ENCODE measurements at regions not wholly inside any gene's neighbourhood (a gene's known extent, or its start where the extent isn't known, plus 50 kb on each side); places are given as distances from the start of the nearest gene placed in this dataset.

DNA sequence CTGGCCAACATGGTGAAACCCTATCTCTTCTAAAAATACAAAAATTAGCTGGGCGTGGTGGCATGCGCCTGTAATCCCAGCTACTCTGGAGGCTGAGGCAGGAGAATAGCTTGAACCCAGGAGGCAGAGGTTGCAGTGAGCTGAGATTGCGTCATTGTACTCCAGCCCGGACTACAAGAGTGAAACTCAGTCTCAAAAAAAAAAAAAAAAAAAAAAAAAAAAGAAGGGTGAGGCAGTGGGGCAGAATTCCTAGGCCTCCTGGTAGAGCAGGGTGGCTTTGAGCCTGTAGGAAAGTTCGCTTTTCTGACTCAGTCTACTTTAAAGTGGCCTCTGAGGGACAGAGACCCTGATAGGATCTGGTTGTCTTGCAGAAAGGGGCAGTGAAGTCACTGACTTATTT lies 60.8 kb upstream of the GTF3A start:
- intact Hi-C loops (cut with micrococcal nuclease) = loop anchor here (2.0 kb wide), 1 partner anchor 169 kb away; no protein-coding TSS in a partner anchor

DNA sequence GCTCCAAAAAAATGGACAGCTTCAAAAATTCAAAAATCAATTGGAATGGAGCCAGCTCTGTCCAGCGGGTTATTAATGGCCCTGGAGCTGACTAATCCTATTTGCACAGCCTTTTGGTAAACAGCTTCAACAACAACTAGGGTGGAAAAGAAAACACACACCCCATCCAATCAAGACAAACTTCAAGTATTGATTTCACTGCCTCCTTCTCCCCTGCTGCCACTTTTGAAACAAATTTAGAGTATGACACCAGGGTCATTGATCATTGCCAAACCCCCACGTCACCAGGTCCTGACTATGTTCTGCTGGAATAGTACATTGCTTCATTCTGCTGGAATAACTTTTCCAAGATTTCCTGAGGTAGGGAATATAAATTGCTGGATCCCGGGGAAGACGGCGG lies 56.8 kb upstream of the GTF3A start:
- intact Hi-C loops (cut with micrococcal nuclease) = no loop called here

DNA sequence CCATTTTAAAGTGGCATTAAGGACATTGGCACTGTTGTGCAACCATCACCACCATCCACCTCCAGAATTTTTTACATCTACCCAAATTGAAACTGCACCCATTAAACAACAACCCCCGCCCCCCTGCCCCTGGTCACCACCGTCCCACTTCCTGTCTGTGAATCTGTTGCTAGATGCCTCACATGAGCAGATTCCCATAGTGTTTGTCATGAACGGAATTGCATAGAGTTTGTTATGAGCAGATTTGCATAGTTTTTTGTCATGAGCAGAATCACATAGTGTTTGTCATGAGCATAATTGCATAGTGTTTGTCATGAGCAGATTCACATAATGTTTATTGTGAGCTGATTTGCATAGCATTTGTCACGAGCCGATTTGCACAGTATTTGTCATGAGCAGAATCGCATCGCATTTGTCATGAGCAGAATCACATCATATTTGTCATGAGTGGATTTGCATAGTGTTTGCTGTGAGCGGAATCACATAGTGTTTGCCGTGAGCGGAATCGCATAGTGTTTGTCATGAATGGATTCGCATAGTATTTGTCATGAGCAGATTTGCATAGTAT lies 54.0 kb upstream of the GTF3A start:
- intact Hi-C loops (cut with micrococcal nuclease) = loop anchor here (5.0 kb wide), 1 partner anchor 897 kb away; no protein-coding TSS in a partner anchor

DNA sequence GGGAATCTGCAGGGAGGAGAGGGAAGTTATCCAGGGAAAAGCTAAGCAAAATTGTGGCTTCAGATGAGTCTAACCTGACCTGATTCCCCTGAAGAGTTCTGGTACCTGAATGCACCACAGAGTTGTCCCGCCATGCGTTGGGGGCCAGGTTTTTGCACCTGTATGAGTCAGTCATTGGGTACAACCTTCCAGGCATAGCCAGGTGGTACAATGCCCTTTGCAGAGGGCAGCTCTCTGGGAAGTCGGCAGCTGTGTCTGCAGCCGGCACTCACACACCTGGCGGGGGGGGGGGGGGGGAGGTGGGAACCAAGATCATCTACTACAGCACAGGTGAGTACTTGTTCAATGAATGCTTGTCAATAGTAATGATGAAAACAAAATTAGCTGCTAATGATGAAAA lies 52.5 kb upstream of the GTF3A start:
- intact Hi-C loops (cut with micrococcal nuclease) = loop anchor here (5.0 kb wide), 1 partner anchor 895 kb away; no protein-coding TSS in a partner anchor

DNA sequence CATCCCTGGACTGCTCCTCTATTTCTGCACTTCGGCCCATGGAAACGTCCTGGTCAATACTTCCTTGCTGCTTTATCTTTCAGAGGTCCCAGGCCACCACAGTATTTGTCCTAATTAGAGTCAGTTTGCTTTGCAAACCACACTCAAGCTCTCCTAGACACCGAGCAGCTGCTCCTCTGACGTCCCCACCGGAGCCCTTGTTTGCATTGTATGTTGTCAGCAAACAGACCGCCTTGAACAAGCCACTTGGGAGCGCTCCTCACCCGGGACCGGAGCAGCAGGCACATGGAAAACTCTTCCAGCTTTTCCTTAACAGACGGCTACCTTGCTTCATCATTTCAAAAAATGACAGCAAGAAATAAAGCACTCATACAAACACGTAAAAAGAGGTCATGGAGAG lies 51.5 kb upstream of the GTF3A start:
- intact Hi-C loops (cut with micrococcal nuclease) = loop anchor here (5.0 kb wide), 1 partner anchor 894 kb away; no protein-coding TSS in a partner anchor

DNA sequence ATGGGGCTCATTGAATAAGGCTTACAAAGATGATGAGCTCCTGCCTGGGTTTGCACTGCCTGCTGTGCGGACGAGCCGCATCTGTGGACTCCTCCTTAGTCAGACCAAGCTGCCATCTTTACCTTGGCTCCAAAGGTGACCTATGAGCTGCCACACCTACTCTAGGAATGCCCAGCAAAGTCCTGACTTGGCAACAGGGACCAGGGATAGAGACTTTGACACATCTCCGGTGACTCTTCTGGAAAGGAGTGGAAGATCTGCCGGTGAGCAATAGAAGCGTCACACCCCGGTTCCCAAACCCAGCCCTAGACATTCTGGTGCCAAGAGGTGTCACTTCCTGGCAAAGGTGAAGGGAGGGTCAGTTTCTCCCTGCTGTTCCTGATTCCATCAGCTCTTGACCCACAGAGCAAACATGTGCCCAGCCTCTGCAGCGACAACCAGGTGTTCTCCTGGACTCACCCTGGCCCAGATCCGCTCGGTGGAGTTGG lies 50.2 kb upstream of the GTF3A start:
- intact Hi-C loops (cut with micrococcal nuclease) = loop anchor here (1.0 to 5.0 kb wide), 8 partner anchors 12 to 893 kb away; partner anchors contain the start of genes LNX2, MTIF3 and POLR1D

Measured in T-helper 1 cell treated with Interleukin-12 subunit alpha and Interleukin-12 subunit beta and Interleukin-4 antibody, amounts not matched to agents 30 ng/mL and 1 ng/mL, for 36 hours (primary cell).